ENCODE measurements at regions not wholly inside any gene's neighbourhood (a gene's known extent, or its start where the extent isn't known, plus 50 kb on each side); places are given as distances from the start of the nearest gene placed in this dataset.

GRCh38 chr17:71315568-71315967 is 805.3 kb upstream of the SOX9 start:
- Mint-ChIP-seq H3K4me1 (peaks cover 18% of the 10 kb centered on the region), H3K27me3 (ENCODE audit: low read depth) (no peaks in the 10 kb centered on the region), H3K27ac (no peak overlapping the region), H3K4me3 (no peak overlapping the region), H3K36me3 (no peaks in the 10 kb centered on the region), H3K9me3 (peaks cover 4% of the 10 kb centered on the region)
- DNase-seq (ENCODE audit: low spot score in 2 of 2, unreplicated experiment in 2 of 2), result no peak
- TF ChIP-seq, protein P1, sequence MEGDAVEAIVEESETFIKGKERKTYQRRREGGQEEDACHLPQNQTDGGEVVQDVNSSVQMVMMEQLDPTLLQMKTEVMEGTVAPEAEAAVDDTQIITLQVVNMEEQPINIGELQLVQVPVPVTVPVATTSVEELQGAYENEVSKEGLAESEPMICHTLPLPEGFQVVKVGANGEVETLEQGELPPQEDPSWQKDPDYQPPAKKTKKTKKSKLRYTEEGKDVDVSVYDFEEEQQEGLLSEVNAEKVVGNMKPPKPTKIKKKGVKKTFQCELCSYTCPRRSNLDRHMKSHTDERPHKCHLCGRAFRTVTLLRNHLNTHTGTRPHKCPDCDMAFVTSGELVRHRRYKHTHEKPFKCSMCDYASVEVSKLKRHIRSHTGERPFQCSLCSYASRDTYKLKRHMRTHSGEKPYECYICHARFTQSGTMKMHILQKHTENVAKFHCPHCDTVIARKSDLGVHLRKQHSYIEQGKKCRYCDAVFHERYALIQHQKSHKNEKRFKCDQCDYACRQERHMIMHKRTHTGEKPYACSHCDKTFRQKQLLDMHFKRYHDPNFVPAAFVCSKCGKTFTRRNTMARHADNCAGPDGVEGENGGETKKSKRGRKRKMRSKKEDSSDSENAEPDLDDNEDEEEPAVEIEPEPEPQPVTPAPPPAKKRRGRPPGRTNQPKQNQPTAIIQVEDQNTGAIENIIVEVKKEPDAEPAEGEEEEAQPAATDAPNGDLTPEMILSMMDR (IDR thresholded peaks at IDR 0.05; ENCODE audit: unreplicated experiment), result no peak

DNA sequence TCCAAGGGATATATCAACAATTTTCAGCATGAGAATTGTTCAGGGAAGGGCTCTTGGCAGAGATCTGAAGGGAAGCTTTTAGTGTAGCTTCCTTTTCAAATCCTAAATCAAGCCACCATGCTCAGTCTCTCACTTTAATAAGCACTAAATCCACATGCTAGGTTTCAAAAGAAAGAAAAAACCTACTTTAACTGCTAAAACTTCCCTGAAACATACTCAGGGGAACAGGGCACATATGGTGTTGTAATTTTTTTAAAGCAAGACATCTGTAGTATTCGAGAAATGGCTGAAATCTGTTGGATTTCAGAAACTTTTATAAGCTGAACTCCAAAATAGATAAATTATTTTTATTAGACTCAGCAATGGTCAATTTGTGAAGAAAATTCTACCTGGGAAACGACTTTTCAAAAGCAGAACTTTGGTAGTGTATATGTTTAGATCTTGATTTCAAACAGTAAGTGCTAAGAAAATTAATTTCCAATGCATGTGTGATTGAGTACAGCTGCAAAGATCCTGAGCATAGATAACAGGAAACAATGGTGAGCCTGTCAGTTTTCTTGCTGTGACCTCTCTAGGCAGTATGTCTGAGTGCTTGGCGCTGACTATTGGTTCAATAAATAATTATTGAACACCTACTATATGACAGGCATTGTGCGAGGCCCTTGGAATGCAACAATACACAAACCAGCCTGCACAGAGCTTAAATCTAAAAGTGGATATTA is 804.5 kb upstream of the SOX9 start:
- Mint-ChIP-seq H3K27me3 (ENCODE audit: low read depth) (no peaks in the 10 kb centered on the region), H3K4me3 (no peak overlapping the region), H3K36me3 (no peaks in the 10 kb centered on the region), H3K27ac (no peak overlapping the region), H3K9me3 (peaks cover 4% of the 10 kb centered on the region), H3K4me1 (peaks cover 20% of the 10 kb centered on the region)
- DNase-seq (ENCODE audit: low spot score in 2 of 2, unreplicated experiment in 2 of 2), result no peak
- TF ChIP-seq, protein P1 (IDR thresholded peaks at IDR 0.05; ENCODE audit: unreplicated experiment), result no peak

DNA sequence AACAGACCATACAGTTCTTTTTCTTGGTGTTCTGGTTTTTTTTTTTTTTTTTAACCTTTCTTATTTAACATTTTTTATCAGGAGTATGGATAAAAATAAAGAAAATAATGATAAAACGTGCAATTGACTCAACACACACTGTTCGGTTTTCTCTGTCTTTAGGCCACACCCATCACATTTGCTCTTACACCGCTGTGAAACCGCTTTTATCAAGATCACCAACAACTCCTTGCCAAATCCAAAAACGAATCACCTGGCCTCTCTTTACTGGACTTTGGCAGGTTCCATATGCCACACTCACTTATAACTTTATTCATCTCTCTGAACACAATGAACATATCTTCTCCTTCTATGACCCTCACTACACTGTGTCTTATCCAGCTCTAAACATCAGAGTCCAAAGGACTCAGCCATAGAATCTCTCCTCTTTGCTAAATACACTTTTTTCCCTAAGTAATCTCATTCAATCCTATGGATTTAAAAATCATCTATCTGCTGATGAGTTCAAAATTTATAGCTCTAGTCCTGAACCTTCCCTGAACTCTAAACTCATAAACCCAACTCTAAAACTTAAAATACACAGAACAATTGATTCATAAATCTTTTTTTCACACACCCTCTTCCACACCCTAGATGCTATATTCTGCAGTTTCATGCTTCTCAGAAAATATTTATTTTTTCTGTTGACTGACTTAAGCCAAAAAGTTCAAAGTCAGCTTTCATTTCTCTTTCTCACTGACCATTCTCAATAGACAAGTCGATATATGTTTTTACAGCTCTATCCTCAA is 800.6 kb upstream of the SOX9 start:
- Mint-ChIP-seq H3K36me3 (no peaks in the 10 kb centered on the region), H3K4me1 (peaks cover 23% of the 10 kb centered on the region), H3K27ac (no peak overlapping the region), H3K4me3 (no peak overlapping the region), H3K9me3 (peaks cover 4% of the 10 kb centered on the region), H3K27me3 (ENCODE audit: low read depth) (no peaks in the 10 kb centered on the region)
- DNase-seq (ENCODE audit: low spot score in 2 of 2, unreplicated experiment in 2 of 2), result no peak
- TF ChIP-seq, protein P1 (IDR thresholded peaks at IDR 0.05; ENCODE audit: unreplicated experiment), result no peak

GRCh38 chr17:71325117-71325516 is 795.7 kb upstream of the SOX9 start:
- H3K4me1 Mint-ChIP-seq, result peaks cover 10% of the 10 kb centered on the region
- DNase-seq (ENCODE audit: low spot score in 2 of 2, unreplicated experiment in 2 of 2), result no peak
- H3K4me3 Mint-ChIP-seq, result no peak overlapping the region
- H3K9me3 Mint-ChIP-seq, result peaks cover 2% of the 10 kb centered on the region
- H3K27ac Mint-ChIP-seq, result no peak overlapping the region
- H3K27me3 Mint-ChIP-seq (ENCODE audit: low read depth), result peaks cover 5% of the 10 kb centered on the region
- TF ChIP-seq, protein P1 (IDR thresholded peaks at IDR 0.05; ENCODE audit: unreplicated experiment), result no peak
- H3K36me3 Mint-ChIP-seq, result no peaks in the 10 kb centered on the region

GRCh38 chr17:71325886-71326285 is 794.9 kb upstream of the SOX9 start:
- no peak for DNase-seq (ENCODE audit: low spot score in 2 of 2, unreplicated experiment in 2 of 2)
- TF ChIP-seq, protein P1 (IDR thresholded peaks at IDR 0.05; ENCODE audit: unreplicated experiment), result no peak
- H3K4me3 Mint-ChIP-seq, result no peak overlapping the region
- no peaks in the 10 kb centered on the region for H3K36me3 Mint-ChIP-seq
- no peaks in the 10 kb centered on the region for H3K9me3 Mint-ChIP-seq
- peaks cover 3% of the 10 kb centered on the region for H3K4me1 Mint-ChIP-seq
- peaks cover 5% of the 10 kb centered on the region for H3K27me3 Mint-ChIP-seq (ENCODE audit: low read depth)
- no peak overlapping the region for H3K27ac Mint-ChIP-seq
